A549 (cell line): ENCODE measurements at regions not wholly inside any gene's neighbourhood (a gene's known extent, or its start where the extent isn't known, plus 50 kb on each side); places are given as distances from the start of the nearest gene placed in this dataset.

ENCODE experiments used
- ATAC-seq, 2 experiments: fragments of 200-7000 bp in 1 of 2; fragments of >200 bp in 1 of 2; cut with Nextera tagmentation in 1 of 2; cut with Tn5 transposase in 1 of 2; 3 replicates each; pipeline versions ENCODE4 v1.8.0 to v1.9.1; 2018 to 2020; ENCODE audit warnings: mild to moderate bottlenecking in 1 of 2, moderate library complexity in 1 of 2
- CTCF ChIA-PET: fragments of 300-600 bp; sonication (Branson Sonifier 250); formaldehyde crosslinking; extraction: SDS; loops from one replicate; lab custom pipeline; 2021; ENCODE audit warnings: antibody characterized with exemption, inconsistent platforms; lab: Yijun Ruan, JAX
- POLR2A ChIA-PET: fragments of 350-600 bp; formaldehyde crosslinking; extraction: SDS; loops from one replicate; lab custom pipeline; 2021; ENCODE audit warnings: antibody characterized with exemption, inconsistent platforms; lab: Yijun Ruan, JAX
- DNase-seq, 2 experiments: peaks; one replicate each; pipeline versions ENCODE4 v3.0.0 to v3.0.0-alpha.2; 2011 to 2016; ENCODE audit warnings: low read depth in 1 of 2, low spot score in 1 of 2
- FAIRE-seq: peaks from 2 replicates; lab custom pipeline; 2011; peaks lifted over from hg19 to GRCh38; lab: Jason Lieb, UNC
- H3K27ac ChIP-seq, 2 experiments: fragments of >200 bp; sonication (Bioruptor Twin); formaldehyde crosslinking; 3 replicates each; pipeline ENCODE4 v1.5.1; 2016 to 2017
- H3K4me1 ChIP-seq: fragments of >200 bp; sonication (Bioruptor Twin); formaldehyde crosslinking; 3 replicates; pipeline ENCODE4 v1.6.1; 2016
- H3K4me2 ChIP-seq: fragments of >200 bp; sonication (Bioruptor Twin); formaldehyde crosslinking; 3 replicates; pipeline ENCODE4 v1.6.1; 2016
- H3K4me3 ChIP-seq: fragments of >200 bp; sonication (Bioruptor Twin); formaldehyde crosslinking; 3 replicates; pipeline ENCODE4 v1.5.1; 2016
- H3K9me3 ChIP-seq: fragments of >200 bp; sonication (Bioruptor Twin); formaldehyde crosslinking; 3 replicates; pipeline ENCODE4 v1.6.1; 2016
- ATOH8 ChIP-seq: fragments of 250-450 bp; sonication (Bioruptor Pico); IDR thresholded peaks from 2 replicates; pipeline ENCODE4 v1.5.0; 2020; ENCODE audit warnings: low read depth, mild to moderate bottlenecking, moderate library complexity
- BCL3 ChIP-seq: fragments of >200 bp; sonication (Bioruptor Twin); formaldehyde crosslinking; IDR thresholded peaks from 3 replicates; pipeline ENCODE4 v1.6.1; 2016
- BHLHE40 ChIP-seq: IDR thresholded peaks from 2 replicates; pipeline ENCODE4 v1.6.1; 2012; ENCODE audit warnings: low read depth, low read length, inconsistent platforms
- CBX2 ChIP-seq: fragments of 200-600 bp; sonication (generic); IDR thresholded peaks from 2 replicates; pipeline ENCODE4 v1.6.1; 2016; ENCODE audit warnings: low read depth, mild to moderate bottlenecking, borderline replicate concordance
- CHD2 ChIP-seq: fragments of 150-350 bp; IDR thresholded peaks from 2 replicates; pipeline ENCODE4 v1.6.1; 2014; ENCODE audit warnings: low read length; ENCODE audit not compliant: partially characterized antibody
- CHD4 ChIP-seq: fragments of 200-600 bp; sonication (generic); IDR thresholded peaks from 2 replicates; pipeline ENCODE4 v1.6.1; 2016; ENCODE audit warnings: antibody characterized with exemption, mild to moderate bottlenecking, borderline replicate concordance
- EHF ChIP-seq: fragments of 250-450 bp; sonication (Bioruptor Pico); IDR thresholded peaks from 2 replicates; pipeline ENCODE4 v1.5.0; 2020; ENCODE audit warnings: mild to moderate bottlenecking
- FOSL2 ChIP-seq, 2 experiments: fragments of 450-650 bp in 1 of 2; fragments of >200 bp in 1 of 2; sonication (Bioruptor Twin) in 1 of 2; formaldehyde crosslinking; IDR thresholded peaks; 2 replicates each; pipeline versions ENCODE4 v1.5.0 to v1.6.1; 2016 to 2020; ENCODE audit warnings: mild to moderate bottlenecking in 1 of 2, moderate library complexity in 1 of 2
- FOXS1 ChIP-seq: fragments of 250-450 bp; sonication (Bioruptor Pico); IDR thresholded peaks from 2 replicates; pipeline ENCODE4 v1.5.0; 2020; ENCODE audit warnings: mild to moderate bottlenecking, moderate library complexity
- HDAC2 ChIP-seq: fragments of 200-600 bp; sonication (generic); IDR thresholded peaks from 2 replicates; pipeline ENCODE4 v1.6.1; 2016
- HES2 ChIP-seq: fragments of >200 bp; sonication (Bioruptor Twin); formaldehyde crosslinking; IDR thresholded peaks from 2 replicates; pipeline ENCODE4 v1.6.1; 2016
- HEYL ChIP-seq: fragments of 250-450 bp; sonication (Bioruptor Pico); IDR thresholded peaks from 2 replicates; pipeline ENCODE4 v1.8.0; 2021; ENCODE audit warnings: mild to moderate bottlenecking, moderate library complexity
- HMGXB4 ChIP-seq: fragments of 250-450 bp; sonication (Bioruptor Pico); IDR thresholded peaks from 2 replicates; pipeline ENCODE4 v1.5.0; 2021; ENCODE audit warnings: mild to moderate bottlenecking, moderate library complexity, borderline replicate concordance
- HOXA7 ChIP-seq: fragments of 250-450 bp; sonication (Bioruptor Pico); IDR thresholded peaks from 2 replicates; pipeline ENCODE4 v1.5.0; 2020; ENCODE audit warnings: mild to moderate bottlenecking, moderate library complexity
- KDM1A ChIP-seq: fragments of 200-600 bp; sonication (generic); IDR thresholded peaks from 2 replicates; pipeline ENCODE4 v1.6.1; 2016; ENCODE audit warnings: low read depth, mild to moderate bottlenecking
- KDM5A ChIP-seq: fragments of 200-600 bp; sonication (generic); IDR thresholded peaks from 2 replicates; pipeline ENCODE4 v1.6.1; 2016; ENCODE audit warnings: antibody characterized with exemption, mild to moderate bottlenecking
- MAFK ChIP-seq: fragments of 450-650 bp; IDR thresholded peaks from 2 replicates; pipeline ENCODE4 v1.6.1; 2014; ENCODE audit not compliant: partially characterized antibody
- MAX ChIP-seq: IDR thresholded peaks from 2 replicates; pipeline ENCODE4 v1.6.1; 2012
- MYC ChIP-seq: IDR thresholded peaks from 2 replicates; pipeline ENCODE4 v1.6.1; 2012; ENCODE audit warnings: mild to moderate bottlenecking, inconsistent platforms, low read length, improper control_type of control experiment, borderline replicate concordance
- NFE2L2 ChIP-seq: fragments of 150-350 bp; conservative IDR thresholded peaks from 2 replicates; pipeline ENCODE4 v1.6.1; 2014; ENCODE audit warnings: low read length
- NPAS2 ChIP-seq: fragments of 250-450 bp; sonication (Bioruptor Pico); IDR thresholded peaks from 2 replicates; pipeline ENCODE4 v1.8.0; 2022; ENCODE audit warnings: mild to moderate bottlenecking, moderate library complexity, borderline replicate concordance
- NR3C1 ChIP-seq: fragments of >200 bp; sonication (Bioruptor Twin); formaldehyde crosslinking; IDR thresholded peaks from 3 replicates; pipeline ENCODE4 v1.6.1; 2017
- POLR2A ChIP-seq: IDR thresholded peaks from 2 replicates; pipeline ENCODE4 v1.6.1; 2012; ENCODE audit warnings: mild to moderate bottlenecking, low read length
- RARB ChIP-seq: fragments of 250-450 bp; sonication (Bioruptor Pico); IDR thresholded peaks from 2 replicates; pipeline ENCODE4 v1.8.0; 2021; ENCODE audit warnings: mild to moderate bottlenecking, moderate library complexity
- RCOR1 ChIP-seq: fragments of 150-350 bp; IDR thresholded peaks from 2 replicates; pipeline ENCODE4 v1.6.1; 2014; ENCODE audit warnings: antibody characterized with exemption, low read length, low read depth
- RFX5 ChIP-seq: fragments of 450-650 bp; IDR thresholded peaks from 2 replicates; pipeline ENCODE4 v1.7.1; 2014; ENCODE audit warnings: antibody characterized with exemption, mild to moderate bottlenecking, moderate library complexity
- RNF2 ChIP-seq: fragments of 200-600 bp; sonication (generic); IDR thresholded peaks from 2 replicates; pipeline ENCODE4 v1.6.1; 2016; ENCODE audit warnings: low read depth, mild to moderate bottlenecking, antibody characterized with exemption, moderate library complexity, borderline replicate concordance
- SMC3 ChIP-seq: fragments of >200 bp; sonication (Bioruptor Twin); formaldehyde crosslinking; IDR thresholded peaks from 3 replicates; pipeline ENCODE4 v1.6.1; 2018; ENCODE audit warnings: inconsistent platforms
- TP53 ChIP-seq: fragments of 250-450 bp; sonication (Bioruptor Pico); IDR thresholded peaks from 2 replicates; pipeline ENCODE4 v1.5.0; 2021; ENCODE audit warnings: mild to moderate bottlenecking, moderate library complexity
- ZFP36 ChIP-seq: fragments of 450-650 bp; IDR thresholded peaks from 2 replicates; pipeline ENCODE4 v1.6.1; 2014; ENCODE audit warnings: borderline replicate concordance; ENCODE audit not compliant: partially characterized antibody
- ZNF302 ChIP-seq: fragments of 250-450 bp; sonication (Bioruptor Pico); IDR thresholded peaks from 2 replicates; pipeline ENCODE4 v1.9.0; 2021; ENCODE audit warnings: inconsistent platforms, mild to moderate bottlenecking, moderate library complexity
- ZSCAN20 ChIP-seq: fragments of 250-450 bp; sonication (Bioruptor Pico); IDR thresholded peaks from 2 replicates; pipeline ENCODE4 v1.8.0; 2022; ENCODE audit warnings: mild to moderate bottlenecking, moderate library complexity
- WGBS: methylation state at CpG from one replicate; pipeline ENCODE4 v1.1.6; 2017; ENCODE audit errors: missing lambda C conversion rate; 5-methylcytosine and 5-hydroxymethylcytosine counted together

GRCh38 chr6:48754641-48755040 is 643.6 kb upstream of the PTCHD4 start:
- CTCF ChIA-PET = interaction anchor here (0.6 kb wide), 2 partner anchors 84 to 166 kb away, joined by 3 read pairs; no protein-coding TSS in a partner anchor
- WGBS = 66% methylated on average over 3 of the region's 3 CpGs
- Histone ChIP-seq H3K27ac (no peak overlapping the region), H3K4me3 (no peak overlapping the region), H3K9me3 (no peaks in the 10 kb centered on the region), H3K4me2 (no peak overlapping the region), H3K4me1 (no peaks in the 10 kb centered on the region)
- TF ChIP-seq NR3C1 (no peak), HDAC2 (no peak), ATOH8 (no peak), HOXA7 (CRISPR knock-in tag) (no peak), RCOR1 (no peak), KDM1A (no peak), FOSL2 (IDR thresholded peaks at IDR 0.05) (no peak), FOSL2 (CRISPR knock-in tag; IDR thresholded peaks at IDR 0.05) (no peak), NFE2L2 (no peak), BCL3 (no peak), BHLHE40 (no peak), RNF2 (no peak), TP53 (no peak), KDM5A (no peak), POLR2A (no peak), RARB (CRISPR knock-in tag) (no peak), MAX (no peak), MYC (no peak), SMC3 (no peak), ZNF302 (CRISPR knock-in tag) (no peak), FOXS1 (CRISPR knock-in tag) (no peak)
- DNase-seq (no peak), ATAC-seq (no peak), FAIRE-seq (no peak)
- POLR2A ChIA-PET = no interaction called here

- H3K27ac ChIP-seq = no peak overlapping the region
Measured at GRCh38 chr6:48750861-48751260, 639.9 kb upstream of the PTCHD4 start.

More at GRCh38 chr6:48750861-48751260, 639.9 kb upstream of the PTCHD4 start:
- H3K4me2 ChIP-seq = no peak overlapping the region
- 0 out of 3 replicates have a peak, but pooled peaks cover 6% of the 10 kb centered on the region for H3K4me1 ChIP-seq
- H3K4me3 ChIP-seq = no peak overlapping the region
- ATAC-seq = no peak
- DNase-seq = no peak
- 63% methylated on average over 2 of the region's 2 CpGs for WGBS
- ChIA-PET POLR2A (no interaction called here), CTCF (no interaction called here)
- no peaks in the 10 kb centered on the region for H3K9me3 ChIP-seq
- TF ChIP-seq EHF (CRISPR knock-in tag) = no peak
- TF ChIP-seq HEYL = no peak
- TF ChIP-seq HMGXB4 (CRISPR knock-in tag) = no peak
- no peak for TF ChIP-seq NFE2L2
- TF ChIP-seq ATOH8 = no peak
- TF ChIP-seq RFX5 = no peak
- no peak for TF ChIP-seq RCOR1
- TF ChIP-seq HES2 = no peak
- TF ChIP-seq ZSCAN20 (CRISPR knock-in tag) = no peak
- TF ChIP-seq SMC3 = no peak
- no peak for TF ChIP-seq MAFK
- TF ChIP-seq CHD2 = no peak
- no peak for TF ChIP-seq ZFP36
- no peak for TF ChIP-seq CBX2
- TF ChIP-seq FOSL2 (IDR thresholded peaks at IDR 0.05) = no peak
- no peak for TF ChIP-seq FOSL2 (CRISPR knock-in tag; IDR thresholded peaks at IDR 0.05)
- no peak for TF ChIP-seq TP53
- no peak for TF ChIP-seq NPAS2 (CRISPR knock-in tag)
- no peak for TF ChIP-seq KDM5A
- TF ChIP-seq CHD4 = no peak
- no peak for FAIRE-seq
